GM18867 (cell line): ENCODE measurements at regions not wholly inside any gene's neighbourhood (a gene's known extent, or its start where the extent isn't known, plus 50 kb on each side); places are given as distances from the start of the nearest gene placed in this dataset.

ENCODE experiments used
- ATAC-seq: cut with Tn5 transposase; IDR thresholded peaks from one replicate; pipeline ENCODE4 v1.9.1; 2021; ENCODE audit warnings: mild to moderate bottlenecking, moderate library complexity; ENCODE audit not compliant: unreplicated experiment

DNA sequence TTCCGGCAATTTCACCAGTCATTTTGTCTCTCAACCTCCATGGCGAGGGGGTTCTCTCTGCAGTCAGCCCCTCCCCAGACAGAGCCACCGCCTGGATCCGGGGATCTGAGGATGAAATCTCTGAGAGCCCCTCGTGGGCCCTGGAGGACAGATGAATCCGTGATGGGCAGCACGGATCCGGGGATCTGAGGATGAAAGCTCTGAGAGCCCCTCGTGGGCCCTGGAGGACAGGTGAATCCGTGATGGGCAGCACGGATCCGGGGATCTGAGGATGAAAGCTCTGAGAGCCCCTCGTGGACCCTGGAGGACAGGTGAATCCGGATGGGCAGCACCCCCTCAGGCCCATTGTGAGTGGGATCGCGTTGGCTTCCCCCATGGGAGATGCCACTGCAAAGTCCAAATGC is 106.5 kb downstream of the DACT2 start:
- ATAC-seq, result no peak

DNA sequence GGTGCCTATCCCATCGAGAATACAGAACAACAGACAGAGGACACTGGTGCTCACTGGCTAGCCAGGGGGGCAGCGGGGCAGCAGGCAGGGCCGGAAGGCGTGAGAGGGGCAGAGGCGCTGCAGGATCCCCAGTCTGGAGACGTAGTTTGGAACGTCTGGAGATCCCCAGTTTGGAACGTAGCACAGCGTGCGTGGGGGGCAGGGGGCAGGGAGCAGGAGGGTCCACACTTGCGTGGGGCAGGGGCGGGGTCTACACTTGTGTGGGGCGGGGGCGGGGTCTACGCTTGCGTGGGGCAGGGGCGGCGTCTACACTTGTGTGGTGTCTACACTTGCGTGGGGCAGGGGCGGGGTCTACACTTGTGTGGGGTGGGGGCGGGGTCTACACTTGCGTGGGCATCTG is 107.2 kb downstream of the DACT2 start:
- ATAC-seq, result no peak

- no peak for ATAC-seq
These were observed 107.9 kb downstream of the DACT2 start for GRCh38 chr6:168211681-168212080.

GRCh38 chr6:168210239-168211105 is 109.1 kb downstream of the DACT2 start:
- ATAC-seq, result no peak

DNA sequence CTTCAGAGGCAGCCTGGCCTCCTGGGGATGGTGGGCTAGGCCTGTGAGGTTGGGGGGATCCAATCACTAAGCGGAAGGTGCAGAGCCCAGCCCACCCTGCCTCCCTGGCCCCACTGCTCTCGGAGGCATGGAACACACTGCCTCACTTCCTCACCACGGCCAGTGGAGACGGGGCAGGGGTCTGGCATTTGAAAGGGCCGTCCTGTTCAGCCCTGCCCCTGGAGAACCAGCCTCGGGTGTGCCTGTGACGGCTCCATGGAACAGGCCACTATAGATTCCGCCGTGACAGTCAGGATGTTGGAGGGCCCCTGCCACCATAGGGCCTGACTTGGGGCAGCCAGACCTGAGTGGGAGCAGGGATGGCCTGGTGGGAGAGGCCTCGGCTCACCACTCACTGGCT is 110.2 kb downstream of the DACT2 start:
- no peak for ATAC-seq

GRCh38 chr6:168208854-168209253 is 110.7 kb downstream of the DACT2 start:
- no peak for ATAC-seq

GRCh38 chr6:168208402-168208801 is 111.2 kb downstream of the DACT2 start:
- no peak for ATAC-seq

- no peak for ATAC-seq
These were observed 112.0 kb downstream of the DACT2 start for GRCh38 chr6:168207421-168208175.

GRCh38 chr6:168206661-168207274 is 112.8 kb downstream of the DACT2 start:
- no peak for ATAC-seq

DNA sequence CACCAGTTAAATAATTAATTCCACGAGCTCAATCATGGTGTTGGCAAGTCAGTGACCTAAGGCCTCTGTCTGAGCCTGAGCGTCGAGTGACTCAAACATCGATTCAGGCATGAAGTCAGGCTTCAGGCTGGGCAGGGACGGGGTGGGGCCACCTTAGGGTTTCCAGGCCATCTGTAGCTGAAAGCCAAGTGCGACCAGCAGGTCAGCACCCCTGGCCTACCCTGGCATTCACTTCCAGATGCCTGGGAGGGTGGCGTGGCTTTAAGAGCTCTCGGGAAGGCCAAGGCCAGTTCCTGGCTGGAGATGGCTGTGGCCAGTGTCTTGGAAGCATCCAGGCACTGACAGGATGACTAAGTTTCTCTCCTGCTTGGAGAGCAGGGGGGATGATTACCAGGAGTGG is 113.4 kb downstream of the DACT2 start:
- ATAC-seq, result no peak

DNA sequence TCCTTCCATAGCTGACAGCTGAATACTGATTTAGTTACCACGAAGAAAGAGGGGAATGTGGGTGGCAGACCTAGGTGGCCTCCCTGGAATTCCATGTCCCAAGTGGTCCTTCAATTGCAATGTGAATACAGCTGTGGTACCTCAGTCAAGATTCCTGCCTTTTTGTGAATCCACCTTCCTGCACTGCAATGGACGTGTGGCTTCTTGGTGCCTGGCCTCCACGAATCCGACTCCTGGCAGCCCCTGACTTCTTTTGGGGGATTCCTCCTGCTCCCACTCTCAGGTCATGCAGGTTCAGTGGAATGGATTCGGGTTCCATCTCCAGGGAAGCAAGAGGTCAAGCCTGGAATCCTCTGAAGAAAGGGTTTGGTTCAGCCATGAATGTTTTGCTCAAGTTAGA is 117.8 kb downstream of the DACT2 start:
- ATAC-seq, result no peak

DNA sequence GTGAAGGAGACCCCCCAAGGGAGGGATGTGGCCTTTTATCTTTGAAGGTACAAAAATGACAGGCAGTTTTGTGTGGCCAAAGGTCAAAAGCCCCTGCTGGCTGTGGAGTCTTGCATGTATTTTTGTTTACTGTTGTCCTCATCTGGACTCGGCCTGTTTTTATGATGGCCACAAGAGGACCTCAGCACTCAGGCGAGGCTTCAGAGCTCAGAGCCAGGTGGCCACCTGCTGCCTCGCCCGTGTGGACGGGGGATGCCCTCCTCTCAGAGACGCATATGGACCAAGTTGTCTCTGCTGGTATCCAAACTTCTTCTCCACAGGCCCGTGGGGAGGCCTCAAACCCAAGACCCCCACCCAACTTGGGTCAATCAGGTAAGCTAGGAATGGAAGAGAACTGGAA is 118.2 kb downstream of the DACT2 start:
- no peak for ATAC-seq

GRCh38 chr6:168200571-168201134 is 118.9 kb downstream of the DACT2 start:
- ATAC-seq, result no peak

GRCh38 chr6:168198302-168199180 is 119.5 kb upstream of the FRMD1 start:
- ATAC-seq, result no peak

DNA sequence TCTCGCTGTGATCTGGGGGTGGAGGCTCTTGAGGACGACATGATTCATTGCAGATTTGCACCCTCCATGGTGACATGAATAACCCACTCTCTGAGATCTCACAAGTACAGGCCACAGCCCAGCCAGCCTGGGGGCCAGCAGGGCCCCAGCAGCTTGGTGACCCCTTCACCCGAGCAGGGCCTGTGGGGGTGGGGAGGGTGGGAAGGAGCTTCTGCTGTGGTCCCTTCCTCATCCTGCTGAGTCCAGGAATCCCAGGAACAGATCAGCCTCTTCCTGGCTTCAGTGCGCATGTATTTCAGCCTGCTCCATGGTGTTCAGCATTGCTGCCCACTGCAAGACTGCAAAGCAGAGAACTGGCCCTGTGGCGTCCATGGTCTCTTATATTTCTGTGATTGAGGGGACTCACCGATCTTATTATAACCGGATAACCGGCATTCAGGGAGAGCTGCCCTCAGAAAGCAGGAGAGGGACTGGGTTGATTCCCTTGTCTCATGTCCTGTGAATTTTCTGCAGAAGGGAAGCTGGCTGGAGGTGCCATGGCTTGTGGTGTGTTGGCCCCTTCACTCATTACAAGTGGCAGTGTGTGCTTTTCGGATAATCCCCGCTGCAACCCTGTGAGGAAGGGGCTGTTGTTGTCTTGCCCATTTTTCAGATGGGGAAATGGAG is 118.8 kb upstream of the FRMD1 start:
- no peak for ATAC-seq

DNA sequence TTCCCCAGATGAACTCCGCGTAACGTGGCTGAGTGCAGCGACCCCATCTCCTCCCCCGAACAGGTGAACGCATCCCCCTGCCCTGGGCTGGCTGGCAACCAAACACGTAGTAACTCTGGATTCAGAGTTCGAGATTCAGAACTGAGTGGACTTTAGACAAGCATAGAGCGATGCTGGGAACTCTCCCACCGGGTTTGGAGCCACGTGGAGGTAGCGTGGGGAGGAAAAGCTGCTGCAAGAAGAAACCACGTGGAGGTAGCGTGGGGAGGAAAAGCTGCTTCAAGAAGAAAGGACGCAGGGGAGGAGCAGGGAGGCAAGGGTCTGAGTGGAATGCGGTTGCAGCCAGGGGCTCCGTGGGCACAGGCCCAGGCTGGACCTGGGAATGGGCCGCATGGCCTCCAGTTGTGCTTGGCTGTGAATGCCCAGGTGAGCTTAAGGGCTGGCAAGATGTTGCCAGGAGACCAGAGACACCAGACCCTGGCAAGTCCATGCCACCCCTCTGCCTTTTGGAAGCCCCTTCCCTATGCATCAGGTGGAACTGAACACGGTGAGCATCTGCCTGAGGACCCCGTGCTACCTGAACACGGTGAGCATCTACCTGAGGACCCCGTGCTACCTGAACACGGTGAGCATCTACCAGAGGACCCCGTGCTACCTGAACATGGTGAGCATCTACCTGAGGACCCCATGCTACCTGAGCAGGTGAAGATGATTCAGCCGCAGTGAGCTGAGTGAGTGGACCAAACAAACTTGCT is 118.0 kb upstream of the FRMD1 start:
- ATAC-seq, result no peak

- no peak for ATAC-seq
These were observed 117.4 kb upstream of the FRMD1 start for GRCh38 chr6:168196385-168196860.

- no peak for ATAC-seq
These were observed 116.7 kb upstream of the FRMD1 start for GRCh38 chr6:168195712-168196111.
